Daoy (cell line): ENCODE measurements at regions not wholly inside any gene's neighbourhood (a gene's known extent, or its start where the extent isn't known, plus 50 kb on each side); places are given as distances from the start of the nearest gene placed in this dataset.

Source experiments
- DNase-seq: peaks from one replicate; pipeline ENCODE4 v3.0.0-alpha.2; 2015; ENCODE audit warnings: low read depth

- DNase-seq = no peak
Observed at GRCh38 chr2:220117025-220117424, 489.6 kb downstream of the SLC4A3 start.

- DNase-seq = no peak
Observed at GRCh38 chr2:220120041-220120440, 492.6 kb downstream of the SLC4A3 start.

GRCh38 chr2:220123751-220124150 lies 496.3 kb downstream of the SLC4A3 start:
- DNase-seq = no peak

GRCh38 chr2:220125551-220125950 lies 498.1 kb downstream of the SLC4A3 start:
- no peak for DNase-seq

- DNase-seq = no peak
Observed at GRCh38 chr2:220127311-220127710, 499.9 kb downstream of the SLC4A3 start.

- no peak for DNase-seq
Observed at GRCh38 chr2:220127876-220128275, 500.4 kb downstream of the SLC4A3 start.

- DNase-seq = no peak
Observed at GRCh38 chr2:220129391-220129790, 502.0 kb downstream of the SLC4A3 start.

- DNase-seq = peak; percentile 25
Observed at GRCh38 chr2:220134756-220135534, 507.5 kb downstream of the SLC4A3 start.

- DNase-seq = peak; percentile 46
Observed at GRCh38 chr2:220143336-220143735, 515.9 kb downstream of the SLC4A3 start.

- DNase-seq = peak; percentile 40
Observed at GRCh38 chr2:220144411-220144810, 517.0 kb downstream of the SLC4A3 start.

GRCh38 chr2:220147161-220148038 lies 520.0 kb downstream of the SLC4A3 start:
- no peak for DNase-seq

- DNase-seq = no peak
Observed at GRCh38 chr2:220148471-220149248, 521.2 kb downstream of the SLC4A3 start.

GRCh38 chr2:220151341-220151740 lies 523.9 kb downstream of the SLC4A3 start:
- DNase-seq = no peak

GRCh38 chr2:220152281-220152935 lies 525.0 kb downstream of the SLC4A3 start:
- DNase-seq = no peak

GRCh38 chr2:220153118-220153517 lies 525.7 kb downstream of the SLC4A3 start:
- no peak for DNase-seq

GRCh38 chr2:220154304-220154703 lies 526.9 kb downstream of the SLC4A3 start:
- no peak for DNase-seq

- DNase-seq = no peak
Observed at GRCh38 chr2:220157312-220157711, 529.9 kb downstream of the SLC4A3 start.

GRCh38 chr2:220159738-220160137 lies 532.3 kb downstream of the SLC4A3 start:
- no peak for DNase-seq

- DNase-seq = no peak
Observed at GRCh38 chr2:220162320-220162719, 534.9 kb downstream of the SLC4A3 start.

GRCh38 chr2:220163486-220163885 lies 536.1 kb downstream of the SLC4A3 start:
- no peak for DNase-seq

GRCh38 chr2:220165401-220165800 lies 538.0 kb downstream of the SLC4A3 start:
- no peak for DNase-seq

GRCh38 chr2:220166616-220167015 lies 539.2 kb downstream of the SLC4A3 start:
- DNase-seq = no peak
